ENCODE measurements at regions not wholly inside any gene's neighbourhood (a gene's known extent, or its start where the extent isn't known, plus 50 kb on each side); places are given as distances from the start of the nearest gene placed in this dataset.
"Not testable (repeated sequence)": the region's sequence is repeated elsewhere in the genome, so short reads cannot be mapped to it uniquely, and the experiment has no call there.

GRCh38 chr22:34684278-34684677 is 381.7 kb upstream of the ISX start:
- FAIRE-seq; DNase-seq (ENCODE audit: insufficient read length, low spot score): not testable (repeated sequence)

GRCh38 chr22:34687116-34687515 is 378.8 kb upstream of the ISX start:
- no peak for DNase-seq (ENCODE audit: insufficient read length, low spot score)
- FAIRE-seq: no peak

GRCh38 chr22:34688825-34689224 is 377.1 kb upstream of the ISX start:
- FAIRE-seq (no peak), DNase-seq (ENCODE audit: insufficient read length, low spot score) (no peak)

DNA sequence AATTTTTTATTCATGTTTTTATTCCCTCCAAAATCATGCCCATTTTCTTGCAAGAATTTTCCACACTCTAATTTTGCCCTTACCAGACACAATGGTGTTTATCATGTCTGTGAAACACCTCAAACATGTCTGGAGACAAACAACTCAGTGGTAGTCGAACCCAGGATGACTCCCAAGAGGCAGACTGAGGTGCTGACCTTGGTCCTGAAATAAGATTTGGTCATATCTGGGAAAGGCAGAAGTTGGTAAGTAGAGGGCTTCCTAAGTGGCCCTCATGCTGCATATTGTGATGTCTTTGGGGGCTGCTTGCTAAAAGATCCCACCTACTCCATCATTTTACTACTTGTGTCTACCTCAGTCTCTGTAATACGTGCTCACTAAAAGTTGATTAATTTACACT is 369.4 kb upstream of the ISX start:
- no peak for DNase-seq (ENCODE audit: insufficient read length, low spot score)
- FAIRE-seq: no peak

DNA sequence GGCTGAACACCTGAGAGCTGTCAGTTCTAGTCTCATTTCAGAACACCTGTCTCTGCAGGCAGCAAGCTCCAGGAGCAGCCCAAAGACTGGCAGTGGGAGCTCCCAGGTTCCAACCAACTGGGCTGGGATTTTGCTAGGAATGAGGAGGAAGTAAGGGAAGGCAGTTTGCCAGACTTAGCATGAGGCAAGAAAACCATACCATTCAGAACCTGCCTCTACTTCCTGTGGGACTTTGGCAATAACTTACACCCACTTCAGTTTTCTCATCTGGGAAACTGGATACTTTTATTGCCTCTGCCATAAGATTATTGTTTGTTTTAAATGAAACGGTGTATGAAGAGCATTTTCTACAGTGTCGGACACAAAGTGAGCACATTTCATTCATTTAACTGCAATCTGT is 363.7 kb upstream of the ISX start:
- DNase-seq (ENCODE audit: insufficient read length, low spot score) (no peak), FAIRE-seq (no peak)

- no peak for DNase-seq (ENCODE audit: insufficient read length, low spot score)
- no peak for FAIRE-seq
These were observed 356.3 kb upstream of the ISX start for GRCh38 chr22:34709641-34710040.

GRCh38 chr22:34722901-34723300 is 343.1 kb upstream of the ISX start:
- FAIRE-seq: no peak
- no peak for DNase-seq (ENCODE audit: insufficient read length, low spot score)

DNA sequence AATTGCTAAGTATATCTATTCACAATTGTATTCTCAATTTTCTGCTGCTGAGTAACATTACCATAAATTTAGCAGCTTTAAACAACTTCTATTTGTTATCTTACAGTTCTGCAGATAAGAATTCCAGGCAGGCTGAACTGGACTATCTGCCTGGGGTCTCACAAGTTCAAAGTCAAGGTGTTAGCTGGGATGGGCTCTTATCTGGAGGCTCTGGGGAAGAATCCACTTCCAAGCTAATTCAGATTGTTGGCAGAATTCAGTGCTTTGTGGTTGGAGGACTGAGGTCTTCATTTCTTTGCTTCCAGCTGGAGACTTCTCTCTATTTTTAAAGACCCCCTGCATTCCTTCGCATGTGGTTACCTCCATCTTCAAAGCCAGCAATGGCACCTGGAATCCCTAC is 329.9 kb upstream of the ISX start:
- no peak for FAIRE-seq
- DNase-seq (ENCODE audit: insufficient read length, low spot score): no peak

GRCh38 chr22:34738661-34739400 is 327.1 kb upstream of the ISX start:
- DNase-seq (ENCODE audit: insufficient read length, low spot score): no peak
- FAIRE-seq: no peak

DNA sequence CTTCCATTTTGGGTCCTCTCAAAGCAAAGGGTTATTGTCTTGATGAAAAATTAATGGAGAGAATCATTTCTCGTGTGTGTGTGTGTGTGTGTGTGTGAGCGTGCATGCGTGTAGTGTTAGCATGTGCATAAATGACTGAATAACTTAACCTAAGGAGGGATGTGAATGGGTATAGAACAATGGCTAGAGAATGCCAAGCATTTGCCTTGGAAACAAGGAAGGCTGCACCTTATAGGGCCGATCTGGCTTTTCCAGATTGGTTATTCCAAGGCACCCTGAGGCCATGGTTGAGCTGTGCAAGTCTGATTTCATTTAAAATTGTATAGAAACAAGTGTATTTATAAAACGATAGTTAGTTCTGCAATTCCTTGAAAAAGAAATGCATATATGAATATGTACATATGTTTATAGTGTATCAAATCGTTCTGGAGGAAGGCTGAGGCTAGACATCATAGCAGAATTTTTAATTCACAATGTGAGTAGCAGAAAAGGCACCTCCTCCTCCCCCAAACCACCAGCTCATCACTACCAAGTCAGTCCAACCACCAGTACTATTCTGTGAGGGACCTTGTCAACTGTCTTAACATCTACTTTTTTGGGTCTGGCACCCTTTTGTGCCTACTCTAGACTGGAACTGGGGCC is 322.7 kb upstream of the ISX start:
- FAIRE-seq (no peak), DNase-seq (ENCODE audit: insufficient read length, low spot score) (no peak)

GRCh38 chr22:34760276-34761008 is 305.5 kb upstream of the ISX start:
- no peak for FAIRE-seq

GRCh38 chr22:34761111-34761510 is 304.8 kb upstream of the ISX start:
- DNase-seq (ENCODE audit: insufficient read length, low spot score): no peak
- FAIRE-seq: no peak

More at GRCh38 chr22:34760276-34761008, 305.5 kb upstream of the ISX start:
- DNase-seq (ENCODE audit: insufficient read length, low spot score): no peak

GRCh38 chr22:34763496-34763895 is 302.5 kb upstream of the ISX start:
- FAIRE-seq (no peak), DNase-seq (ENCODE audit: insufficient read length, low spot score) (no peak)

DNA sequence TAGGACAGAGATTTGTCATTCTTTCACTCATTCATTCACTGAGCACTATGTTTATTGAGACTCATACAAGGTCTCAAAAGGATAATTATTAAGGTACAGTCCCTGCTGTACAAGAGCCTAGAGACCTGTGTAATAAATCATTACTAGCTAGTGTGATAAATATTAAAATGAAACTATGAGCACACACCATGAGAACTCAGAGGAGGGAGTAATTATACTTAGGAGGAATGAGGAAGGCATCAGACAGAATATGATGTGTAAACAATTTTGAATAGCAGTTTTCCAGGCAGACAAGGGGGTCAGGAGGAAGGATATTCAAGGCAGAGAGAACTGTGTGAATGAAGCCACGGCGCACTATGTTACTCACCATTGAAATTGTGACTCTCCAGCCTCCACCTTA is 300.8 kb upstream of the ISX start:
- FAIRE-seq (no peak), DNase-seq (ENCODE audit: insufficient read length, low spot score) (no peak)

GRCh38 chr22:34769361-34769760 is 296.6 kb upstream of the ISX start:
- FAIRE-seq (no peak), DNase-seq (ENCODE audit: insufficient read length, low spot score) (no peak)

GRCh38 chr22:34776817-34777216 is 289.1 kb upstream of the ISX start:
- FAIRE-seq: no peak
- no peak for DNase-seq (ENCODE audit: insufficient read length, low spot score)

DNA sequence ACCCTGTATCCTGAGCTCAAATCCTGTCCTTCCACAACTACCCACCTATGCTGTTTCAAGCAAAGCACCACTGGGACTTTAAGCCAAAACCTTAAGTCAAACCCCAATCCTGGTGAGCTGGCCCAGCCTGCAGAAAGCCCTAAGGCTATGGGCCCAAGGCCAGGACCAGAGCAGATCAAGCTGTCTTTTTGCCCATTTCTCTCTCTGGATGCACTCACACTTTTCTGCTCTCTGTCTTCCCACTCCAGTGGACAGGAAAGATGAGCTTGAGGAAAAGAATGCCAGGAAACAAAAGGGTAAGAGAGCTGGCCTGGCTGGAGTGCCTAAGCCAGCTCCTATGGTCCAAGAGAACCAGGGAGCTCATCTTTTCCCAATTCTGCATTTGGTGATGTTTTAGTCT is 284.3 kb upstream of the ISX start:
- DNase-seq (ENCODE audit: insufficient read length, low spot score): no peak
- FAIRE-seq: no peak

GRCh38 chr22:34783436-34783835 is 282.5 kb upstream of the ISX start:
- no peak for FAIRE-seq
- DNase-seq (ENCODE audit: insufficient read length, low spot score): no peak

DNA sequence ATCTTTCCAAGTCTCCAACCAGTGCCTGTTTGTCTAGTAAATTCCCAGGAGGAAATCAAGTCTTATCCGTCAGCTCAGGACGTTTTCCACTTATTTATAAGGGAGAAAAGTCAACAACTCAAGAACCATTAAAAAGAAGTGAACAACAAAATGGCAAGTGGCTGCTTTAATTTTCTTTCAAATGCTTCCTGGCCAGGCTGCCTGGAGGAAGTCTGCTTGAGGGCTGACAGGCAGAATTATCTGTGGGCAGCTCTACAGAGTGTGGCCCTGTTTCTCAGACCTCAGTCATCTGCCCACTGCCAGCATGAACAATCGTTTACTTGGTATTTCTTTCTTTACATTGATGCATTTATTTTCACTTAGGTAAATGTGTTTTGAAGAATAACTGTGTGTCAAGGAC is 281.9 kb upstream of the ISX start:
- DNase-seq (ENCODE audit: insufficient read length, low spot score) (no peak), FAIRE-seq (no peak)

DNA sequence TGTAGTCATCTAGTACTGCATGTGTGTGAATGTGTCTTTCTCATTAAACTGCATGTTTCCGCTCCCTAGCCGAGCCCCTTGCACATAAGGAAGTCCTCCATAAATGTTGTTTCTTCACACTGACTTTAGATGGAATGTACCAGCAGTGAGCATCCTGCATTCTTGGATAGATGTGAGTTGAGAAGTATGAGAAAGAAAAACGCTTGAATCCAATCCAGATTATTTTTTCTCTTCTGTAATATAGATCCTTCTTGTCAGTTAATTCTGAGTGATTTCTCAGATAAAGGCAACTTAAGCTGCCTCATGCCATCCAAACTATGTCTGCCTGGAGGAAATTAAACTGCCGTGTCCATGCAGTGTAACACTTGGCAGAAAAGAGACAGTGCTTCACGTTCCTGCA is 268.1 kb upstream of the ISX start:
- FAIRE-seq: no peak
- DNase-seq (ENCODE audit: insufficient read length, low spot score): no peak

- no peak for DNase-seq (ENCODE audit: insufficient read length, low spot score)
These were observed 267.4 kb upstream of the ISX start for GRCh38 chr22:34798605-34799004.

More at GRCh38 chr22:34798605-34799004, 267.4 kb upstream of the ISX start:
- FAIRE-seq: no peak
